Ecto neural progenitor cell (in vitro differentiated cells): ENCODE measurements at regions not wholly inside any gene's neighbourhood (a gene's known extent, or its start where the extent isn't known, plus 50 kb on each side); places are given as distances from the start of the nearest gene placed in this dataset.
"Not testable (repeated sequence)": the region's sequence is repeated elsewhere in the genome, so short reads cannot be mapped to it uniquely, and the experiment has no call there.

ENCODE experiments used
- DNase-seq: peaks from one replicate; pipeline ENCODE4 v3.0.0-alpha.2; 2018; ENCODE audit warnings: low spot score

GRCh38 chr17:71477356-71477755, 643.5 kb upstream of the SOX9 start:
- no peak for DNase-seq

- DNase-seq: no peak
Measured at GRCh38 chr17:71480099-71480498, 640.7 kb upstream of the SOX9 start.

GRCh38 chr17:71482625-71483024, 638.2 kb upstream of the SOX9 start:
- DNase-seq: no peak

- DNase-seq: no peak
Measured at GRCh38 chr17:71484546-71484945, 636.3 kb upstream of the SOX9 start.

GRCh38 chr17:71485426-71485825, 635.4 kb upstream of the SOX9 start:
- no peak for DNase-seq

- no peak for DNase-seq
Measured at GRCh38 chr17:71486261-71486660, 634.6 kb upstream of the SOX9 start.

GRCh38 chr17:71488851-71489250, 632.0 kb upstream of the SOX9 start:
- DNase-seq: no peak

GRCh38 chr17:71494062-71494855, 626.6 kb upstream of the SOX9 start:
- no peak for DNase-seq

- no peak for DNase-seq
Measured at GRCh38 chr17:71495420-71495819, 625.4 kb upstream of the SOX9 start.

- no peak for DNase-seq
Measured at GRCh38 chr17:71496552-71496951, 624.3 kb upstream of the SOX9 start.

GRCh38 chr17:71500761-71501555, 619.9 kb upstream of the SOX9 start:
- DNase-seq: no peak

- no peak for DNase-seq
Measured at GRCh38 chr17:71501711-71502110, 619.1 kb upstream of the SOX9 start.

GRCh38 chr17:71502443-71502842, 618.4 kb upstream of the SOX9 start:
- DNase-seq: no peak

GRCh38 chr17:71503710-71504465, 616.9 kb upstream of the SOX9 start:
- no peak for DNase-seq

- no peak for DNase-seq
Measured at GRCh38 chr17:71505200-71505599, 615.6 kb upstream of the SOX9 start.

GRCh38 chr17:71505981-71506380, 614.8 kb upstream of the SOX9 start:
- DNase-seq: no peak

GRCh38 chr17:71511266-71511995, 609.4 kb upstream of the SOX9 start:
- DNase-seq: no peak

- not testable (repeated sequence) for DNase-seq
Measured at GRCh38 chr17:71513725-71514124, 607.1 kb upstream of the SOX9 start.

GRCh38 chr17:71516149-71516548, 604.7 kb upstream of the SOX9 start:
- DNase-seq: no peak

GRCh38 chr17:71519285-71519684, 601.5 kb upstream of the SOX9 start:
- no peak for DNase-seq

GRCh38 chr17:71521724-71522123, 599.1 kb upstream of the SOX9 start:
- DNase-seq: no peak

GRCh38 chr17:71522383-71522782, 598.4 kb upstream of the SOX9 start:
- DNase-seq: no peak
